SK-N-SH (cell line): ENCODE measurements at regions not wholly inside any gene's neighbourhood (a gene's known extent, or its start where the extent isn't known, plus 50 kb on each side); places are given as distances from the start of the nearest gene placed in this dataset.

ENCODE experiments used
- CTCF ChIP-seq: fragments of 200-600 bp; sonication (generic); IDR thresholded peaks from 2 replicates; pipeline ENCODE4 v1.6.1; 2017; ENCODE audit warnings: antibody characterized with exemption, mild to moderate bottlenecking, moderate library complexity
- EP300 ChIP-seq, 2 experiments: IDR thresholded peaks; 2 replicates each; pipeline versions ENCODE4 v1.4.0 to v1.6.1; 2012; ENCODE audit warnings: borderline replicate concordance in 1 of 2, low read depth in 1 of 2, low read length in 1 of 2
- SMC3 ChIP-seq: IDR thresholded peaks from 2 replicates; pipeline ENCODE4 v1.6.1; 2012; ENCODE audit warnings: low read depth, low read length, improper control_type of control experiment

- no peak for TF ChIP-seq CTCF
- TF ChIP-seq EP300 (IDR thresholded peaks at IDR 0.05; ENCODE audit: borderline replicate concordance in 1 of 2, low read depth in 1 of 2, low read length in 1 of 2): no peak
- TF ChIP-seq SMC3: no peak
Observed at GRCh38 chr4:106471151-106471550, 102.6 kb upstream of the GIMD1 start.
